OCI-LY7 (cell line): ENCODE measurements at regions not wholly inside any gene's neighbourhood (a gene's known extent, or its start where the extent isn't known, plus 50 kb on each side); places are given as distances from the start of the nearest gene placed in this dataset.

Experiments used
- BruUV-seq: library from RNA; stranded (reverse); fragments of 400-500 nt; replicated peaks from 2 replicates; lab custom pipeline; 2021; lab: Mats Ljungman, UMichigan
- CTCF ChIA-PET: fragments of 300-600 bp; sonication (Branson Sonifier 250); formaldehyde crosslinking; loops from one replicate; lab custom pipeline; 2022; ENCODE audit warnings: antibody characterized with exemption; ENCODE audit not compliant: unreplicated experiment; lab: Charles Lee
- POLR2A ChIA-PET: fragments of 300-600 bp; sonication (Branson Sonifier 250); formaldehyde crosslinking; loops from one replicate; lab custom pipeline; 2022; ENCODE audit warnings: antibody characterized with exemption; lab: Charles Lee
- DNase-seq: peaks from one replicate; pipeline ENCODE4 v3.0.0-alpha.2; 2015; ENCODE audit warnings: low spot score
- H2AFZ ChIP-seq: fragments of 200-600 bp; sonication (generic), shearing (Covaris generic); 2 replicates; pipeline ENCODE4 v1.6.1; 2014; ENCODE audit warnings: mild to moderate bottlenecking, antibody characterized with exemption, low read length, moderate library complexity
- H3K27ac ChIP-seq: fragments of 200-600 bp; sonication (generic); 2 replicates; pipeline ENCODE4 v1.5.1; 2014; ENCODE audit warnings: mixed run types, low read depth, mild to moderate bottlenecking, moderate library complexity, low read length, inconsistent platforms; ENCODE audit not compliant: poor library complexity, severe bottlenecking
- H3K36me3 ChIP-seq: fragments of 200-600 bp; sonication (generic); 2 replicates; pipeline ENCODE4 v1.6.1; 2014; ENCODE audit warnings: mild to moderate bottlenecking, antibody characterized with exemption, low read length, moderate library complexity, mixed read lengths; ENCODE audit not compliant: insufficient read depth
- H3K4me1 ChIP-seq: fragments of 200-600 bp; sonication (generic); 2 replicates; pipeline ENCODE4 v1.5.1; 2014; ENCODE audit warnings: mild to moderate bottlenecking, low read length; ENCODE audit not compliant: insufficient read depth, poor library complexity, severe bottlenecking
- H3K4me2 ChIP-seq: fragments of 200-600 bp; sonication (generic); 2 replicates; pipeline ENCODE4 v1.6.1; 2014; ENCODE audit warnings: mild to moderate bottlenecking, low read length
- H3K4me3 ChIP-seq: fragments of 200-600 bp; sonication (generic); 2 replicates; pipeline ENCODE4 v1.5.1; 2014; ENCODE audit warnings: mild to moderate bottlenecking, low read depth, low read length; ENCODE audit not compliant: poor library complexity, severe bottlenecking
- H3K79me2 ChIP-seq: fragments of 200-600 bp; sonication (generic); 2 replicates; pipeline ENCODE4 v1.6.1; 2016; ENCODE audit warnings: low read depth, mild to moderate bottlenecking, low read length, moderate library complexity, mixed read lengths; ENCODE audit not compliant: insufficient read depth
- H3K9me2 ChIP-seq: fragments of 200-600 bp; sonication (generic); 2 replicates; pipeline ENCODE4 v1.6.1; 2016; ENCODE audit warnings: mild to moderate bottlenecking, low read length, mixed read lengths; ENCODE audit not compliant: insufficient read depth
- H3K9me3 ChIP-seq: fragments of 200-600 bp; sonication (generic); 2 replicates; pipeline ENCODE4 v1.6.1; 2014; ENCODE audit warnings: mild to moderate bottlenecking, mixed run types, low read length, mixed read lengths
- H4K20me1 ChIP-seq: fragments of 200-600 bp; sonication (generic); 2 replicates; pipeline ENCODE4 v1.6.1; 2014; ENCODE audit warnings: mild to moderate bottlenecking, antibody characterized with exemption, low read length, moderate library complexity, mixed read lengths; ENCODE audit not compliant: insufficient read depth
- CTCF ChIP-seq: fragments of 200-600 bp; sonication (generic); conservative IDR thresholded peaks from 2 replicates; pipeline ENCODE4 v1.5.1; 2014; ENCODE audit warnings: mild to moderate bottlenecking, antibody characterized with exemption, low read length, moderate library complexity, mixed read lengths
- EZH2phosphoT487 ChIP-seq: fragments of 200-600 bp; sonication (generic); IDR thresholded peaks from 2 replicates; pipeline ENCODE4 v1.6.1; 2018; ENCODE audit warnings: low read depth, borderline replicate concordance, mild to moderate bottlenecking, mixed run types, antibody characterized with exemption, low read length, moderate library complexity, mixed read lengths
- intact Hi-C: fragments of 100-400 bp; cut with micrococcal nuclease; formaldehyde crosslinking; loops from one replicate; pipeline ENCODE4 v1.10.0; 2022; ENCODE audit not compliant: unreplicated experiment

GRCh38 chr4:189800545-189801088 lies 140.1 kb upstream of the FRG1 start:
- H3K4me1 ChIP-seq = no peaks in the 10 kb centered on the region
- DNase-seq = no peak
- no peak overlapping the region for H3K4me2 ChIP-seq
- no peaks in the 10 kb centered on the region for H3K79me2 ChIP-seq
- H3K4me3 ChIP-seq = no peak overlapping the region
- H3K9me2 ChIP-seq = no peaks in the 10 kb centered on the region
- no peak for TF ChIP-seq EZH2phosphoT487
- no peak for TF ChIP-seq CTCF
- H3K36me3 ChIP-seq = no peaks in the 10 kb centered on the region
- no peak overlapping the region for H2AFZ ChIP-seq
- no TSS peak for BruUV-seq
- CTCF ChIA-PET = no interaction called here
- intact Hi-C loops = no loop called here
- POLR2A ChIA-PET = interaction anchor here (0.6 to 0.7 kb wide), 2 partner anchors 16 to 58 kb away, joined by 3 read pairs; no protein-coding TSS in a partner anchor
- no peaks in the 10 kb centered on the region for H3K9me3 ChIP-seq
- no peaks in the 10 kb centered on the region for H4K20me1 ChIP-seq
- no peak overlapping the region for H3K27ac ChIP-seq

- TF ChIP-seq EZH2phosphoT487 (no peak), CTCF (no peak)
- CTCF ChIA-PET = no interaction called here
- Histone ChIP-seq H3K36me3 (no peaks in the 10 kb centered on the region), H3K4me2 (no peak overlapping the region), H3K27ac (no peak overlapping the region), H3K9me3 (no peaks in the 10 kb centered on the region), H3K4me3 (no peak overlapping the region), H3K4me1 (no peaks in the 10 kb centered on the region), H2AFZ (no peak overlapping the region), H4K20me1 (no peaks in the 10 kb centered on the region), H3K9me2 (no peaks in the 10 kb centered on the region), H3K79me2 (no peaks in the 10 kb centered on the region)
- intact Hi-C loops = no loop called here
- BruUV-seq = no TSS peak
- POLR2A ChIA-PET = no interaction called here
- DNase-seq = no peak
Observed at GRCh38 chr4:189802884-189803283, 137.8 kb upstream of the FRG1 start.

GRCh38 chr4:189804894-189805293 lies 135.8 kb upstream of the FRG1 start:
- no peak overlapping the region for H2AFZ ChIP-seq
- no peaks in the 10 kb centered on the region for H3K79me2 ChIP-seq
- CTCF ChIA-PET = no interaction called here
- DNase-seq = no peak
- POLR2A ChIA-PET = no interaction called here
- TF ChIP-seq CTCF (no peak), EZH2phosphoT487 (no peak)
- no peaks in the 10 kb centered on the region for H3K9me3 ChIP-seq
- no peak overlapping the region for H3K27ac ChIP-seq
- no peak overlapping the region for H3K4me3 ChIP-seq
- no peaks in the 10 kb centered on the region for H3K36me3 ChIP-seq
- H3K4me2 ChIP-seq = no peak overlapping the region
- no TSS peak for BruUV-seq
- no peaks in the 10 kb centered on the region for H3K9me2 ChIP-seq
- intact Hi-C loops = no loop called here
- H4K20me1 ChIP-seq = no peaks in the 10 kb centered on the region
- H3K4me1 ChIP-seq = no peaks in the 10 kb centered on the region
